ENCODE measurements at regions not wholly inside any gene's neighbourhood (a gene's known extent, or its start where the extent isn't known, plus 50 kb on each side); places are given as distances from the start of the nearest gene placed in this dataset.

DNA sequence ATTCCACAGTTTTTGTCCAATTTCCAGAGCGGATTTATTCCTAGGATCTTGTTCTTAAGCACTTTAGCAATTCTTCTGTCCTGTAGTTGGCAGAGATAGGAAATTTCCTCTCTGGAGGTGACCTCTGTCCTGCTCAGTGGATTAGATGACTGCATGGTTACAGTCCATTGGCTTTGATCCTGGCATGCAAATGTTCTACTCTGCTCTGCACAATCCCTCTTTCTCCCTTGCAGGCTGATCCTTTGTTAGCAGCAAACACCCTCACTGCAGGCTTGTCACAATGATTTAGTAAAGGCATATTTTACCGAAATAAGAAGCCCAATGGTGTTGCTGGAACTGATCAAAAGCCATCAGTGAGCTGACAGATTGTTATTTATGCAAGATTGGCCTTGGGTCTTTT is 243.8 kb downstream of the COX7C start:
- H3K4me3 ChIP-seq = no peak overlapping the region
- no peak for DNase-seq
- H3K4me1 ChIP-seq = no peaks in the 10 kb centered on the region
- H3K36me3 ChIP-seq = no peaks in the 10 kb centered on the region
- no peak overlapping the region for H3K9ac ChIP-seq (ENCODE audit: low read depth in 2 of 2, low read length in 2 of 2)
- TF ChIP-seq, protein P1, sequence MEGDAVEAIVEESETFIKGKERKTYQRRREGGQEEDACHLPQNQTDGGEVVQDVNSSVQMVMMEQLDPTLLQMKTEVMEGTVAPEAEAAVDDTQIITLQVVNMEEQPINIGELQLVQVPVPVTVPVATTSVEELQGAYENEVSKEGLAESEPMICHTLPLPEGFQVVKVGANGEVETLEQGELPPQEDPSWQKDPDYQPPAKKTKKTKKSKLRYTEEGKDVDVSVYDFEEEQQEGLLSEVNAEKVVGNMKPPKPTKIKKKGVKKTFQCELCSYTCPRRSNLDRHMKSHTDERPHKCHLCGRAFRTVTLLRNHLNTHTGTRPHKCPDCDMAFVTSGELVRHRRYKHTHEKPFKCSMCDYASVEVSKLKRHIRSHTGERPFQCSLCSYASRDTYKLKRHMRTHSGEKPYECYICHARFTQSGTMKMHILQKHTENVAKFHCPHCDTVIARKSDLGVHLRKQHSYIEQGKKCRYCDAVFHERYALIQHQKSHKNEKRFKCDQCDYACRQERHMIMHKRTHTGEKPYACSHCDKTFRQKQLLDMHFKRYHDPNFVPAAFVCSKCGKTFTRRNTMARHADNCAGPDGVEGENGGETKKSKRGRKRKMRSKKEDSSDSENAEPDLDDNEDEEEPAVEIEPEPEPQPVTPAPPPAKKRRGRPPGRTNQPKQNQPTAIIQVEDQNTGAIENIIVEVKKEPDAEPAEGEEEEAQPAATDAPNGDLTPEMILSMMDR (IDR thresholded peaks at IDR 0.05) = no peak
- intact Hi-C loops (cut with DNase I) = no loop called here
- no peaks in the 10 kb centered on the region for H3K27me3 ChIP-seq
- no peaks in the 10 kb centered on the region for H3K9me3 ChIP-seq
- no peak overlapping the region for H3K27ac ChIP-seq

DNA sequence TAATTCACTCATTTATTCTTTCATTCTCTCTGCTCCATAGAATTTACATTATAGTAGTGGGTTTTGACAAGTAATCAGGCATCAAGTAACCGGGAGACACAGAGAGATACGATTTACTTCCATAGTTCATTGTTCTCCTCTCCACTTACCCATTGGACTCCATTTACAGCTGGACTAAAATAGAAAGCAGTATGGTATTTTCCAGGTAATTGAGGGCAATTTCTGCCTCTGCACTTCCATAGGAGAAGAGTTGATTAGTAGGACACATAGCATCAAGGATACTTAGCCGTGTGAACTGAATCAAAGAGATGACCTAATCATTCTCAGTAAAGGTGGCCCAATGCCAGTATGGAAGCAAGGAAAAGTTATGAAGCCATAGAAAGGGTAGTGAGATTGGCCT is 244.4 kb downstream of the COX7C start:
- H3K9ac ChIP-seq (ENCODE audit: low read depth in 2 of 2, low read length in 2 of 2) = no peak overlapping the region
- TF ChIP-seq, protein P1 (IDR thresholded peaks at IDR 0.05) = no peak
- no peaks in the 10 kb centered on the region for H3K9me3 ChIP-seq
- H3K27ac ChIP-seq = no peak overlapping the region
- no peak overlapping the region for H3K4me3 ChIP-seq
- H3K27me3 ChIP-seq = no peaks in the 10 kb centered on the region
- H3K36me3 ChIP-seq = no peaks in the 10 kb centered on the region
- no peak for DNase-seq
- no peaks in the 10 kb centered on the region for H3K4me1 ChIP-seq
- intact Hi-C loops (cut with DNase I) = no loop called here

DNA sequence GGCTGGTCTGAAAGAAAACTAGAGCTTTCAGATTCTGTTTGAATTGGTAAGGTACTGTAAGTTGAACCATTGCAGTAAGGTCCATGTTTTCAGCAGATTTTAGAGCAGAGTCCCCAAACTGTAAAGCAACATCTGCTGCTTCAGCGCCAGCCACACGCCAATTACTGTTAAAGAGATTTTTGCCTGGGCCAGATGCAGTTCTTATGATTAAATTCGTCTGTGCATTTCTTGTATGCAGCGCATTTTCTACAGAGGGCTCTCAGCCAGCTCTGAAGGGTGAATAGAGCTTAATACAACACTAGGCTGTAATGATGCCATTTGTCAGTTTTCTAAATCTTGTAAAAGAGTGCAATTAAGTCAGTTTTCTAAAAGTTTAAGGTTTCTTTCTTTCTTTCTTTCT is 246.3 kb downstream of the COX7C start:
- Histone ChIP-seq H3K4me3 (no peak overlapping the region), H3K36me3 (no peaks in the 10 kb centered on the region), H3K4me1 (no peaks in the 10 kb centered on the region), H3K9ac (ENCODE audit: low read depth in 2 of 2, low read length in 2 of 2) (no peak overlapping the region), H3K27ac (no peak overlapping the region), H3K27me3 (no peaks in the 10 kb centered on the region), H3K9me3 (no peaks in the 10 kb centered on the region)
- TF ChIP-seq, protein P1 (IDR thresholded peaks at IDR 0.05) = no peak
- no peak for DNase-seq
- intact Hi-C loops (cut with DNase I) = no loop called here

DNA sequence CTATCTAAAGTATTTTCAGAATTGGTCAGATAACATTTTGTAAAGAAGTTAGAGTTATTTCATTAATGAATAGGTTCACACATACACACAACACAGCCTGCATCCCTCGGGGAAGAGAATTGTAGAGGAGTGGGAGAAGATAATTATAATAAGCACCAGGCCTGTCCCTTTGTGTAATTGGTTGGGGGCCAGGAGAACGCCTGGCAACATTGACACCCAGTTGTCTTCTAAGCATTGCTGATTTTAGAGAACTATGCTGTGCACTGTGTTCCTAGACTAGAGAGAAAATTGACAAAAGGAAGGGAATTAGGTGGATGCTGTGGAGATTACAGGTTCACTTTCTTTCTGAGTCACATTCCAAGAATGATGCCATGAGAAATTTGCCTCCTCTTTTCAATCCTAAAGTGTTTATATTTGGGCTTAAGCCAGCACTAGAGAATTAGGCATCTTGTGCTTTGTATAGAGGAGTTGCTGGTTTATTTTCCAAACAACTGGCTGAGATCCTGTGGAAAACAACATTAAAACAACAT is 247.6 kb downstream of the COX7C start:
- intact Hi-C loops (cut with DNase I) = no loop called here
- Histone ChIP-seq H3K27ac (no peak overlapping the region), H3K9ac (ENCODE audit: low read depth in 2 of 2, low read length in 2 of 2) (no peak overlapping the region), H3K4me1 (no peaks in the 10 kb centered on the region), H3K36me3 (no peaks in the 10 kb centered on the region), H3K4me3 (no peak overlapping the region), H3K9me3 (no peaks in the 10 kb centered on the region), H3K27me3 (no peaks in the 10 kb centered on the region)
- TF ChIP-seq, protein P1 (IDR thresholded peaks at IDR 0.05) = no peak
- DNase-seq = no peak

DNA sequence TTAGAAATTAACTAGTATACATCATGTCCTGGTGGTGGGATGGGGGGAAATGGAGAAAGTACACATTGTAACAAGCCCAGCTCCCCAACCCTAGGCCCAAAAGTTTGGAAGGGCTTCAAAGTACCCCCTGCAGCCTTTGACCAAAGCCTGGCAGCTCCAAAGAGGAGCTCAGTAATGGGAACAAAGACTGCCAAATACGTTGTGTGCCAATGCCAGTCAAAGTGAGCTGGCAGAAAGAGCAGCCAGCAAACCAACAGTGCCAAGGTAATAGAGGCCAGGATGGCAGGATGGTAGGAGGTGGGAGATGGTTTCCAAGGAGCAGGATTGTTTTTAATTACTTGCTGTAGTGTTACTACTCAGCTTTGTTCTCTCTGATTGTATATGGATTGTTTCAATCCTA is 248.3 kb downstream of the COX7C start:
- DNase-seq = no peak
- Histone ChIP-seq H3K27me3 (no peaks in the 10 kb centered on the region), H3K4me3 (no peak overlapping the region), H3K27ac (no peak overlapping the region), H3K36me3 (no peaks in the 10 kb centered on the region), H3K4me1 (no peaks in the 10 kb centered on the region), H3K9me3 (no peaks in the 10 kb centered on the region), H3K9ac (ENCODE audit: low read depth in 2 of 2, low read length in 2 of 2) (no peak overlapping the region)
- intact Hi-C loops (cut with DNase I) = no loop called here
- TF ChIP-seq, protein P1 (IDR thresholded peaks at IDR 0.05) = no peak

DNA sequence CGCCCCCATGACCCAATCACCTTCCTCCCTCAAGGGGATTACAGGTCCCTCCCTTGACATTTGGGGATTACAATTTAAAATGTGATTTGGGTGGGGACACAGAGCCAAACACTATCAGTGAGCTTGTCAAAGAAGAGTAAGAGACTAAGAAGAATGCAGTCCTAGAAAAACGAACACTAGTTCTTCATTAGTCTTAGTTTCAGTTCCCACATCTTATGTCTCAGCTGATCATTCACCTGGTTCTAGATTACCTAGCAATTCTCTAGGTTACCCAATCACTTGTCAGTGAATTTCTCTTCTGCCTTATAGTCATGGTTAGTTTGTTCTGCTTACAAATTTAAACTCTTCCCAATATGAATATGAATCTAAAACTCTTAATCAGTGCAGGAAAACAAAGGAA is 251.5 kb downstream of the COX7C start:
- H3K9me3 ChIP-seq = no peaks in the 10 kb centered on the region
- no peak overlapping the region for H3K4me3 ChIP-seq
- intact Hi-C loops (cut with DNase I) = no loop called here
- H3K27me3 ChIP-seq = no peaks in the 10 kb centered on the region
- H3K27ac ChIP-seq = no peak overlapping the region
- H3K4me1 ChIP-seq = no peaks in the 10 kb centered on the region
- no peak overlapping the region for H3K9ac ChIP-seq (ENCODE audit: low read depth in 2 of 2, low read length in 2 of 2)
- DNase-seq = no peak
- TF ChIP-seq, protein P1 (IDR thresholded peaks at IDR 0.05) = no peak
- no peaks in the 10 kb centered on the region for H3K36me3 ChIP-seq
